A549 (cell line): ENCODE measurements at regions not wholly inside any gene's neighbourhood (a gene's known extent, or its start where the extent isn't known, plus 50 kb on each side); places are given as distances from the start of the nearest gene placed in this dataset.

Source experiments
- CTCF ChIP-seq: fragments of >200 bp; sonication (Bioruptor Twin); formaldehyde crosslinking; IDR thresholded peaks from 3 replicates; pipeline ENCODE4 v1.5.1; 2016
- E2F6 ChIP-seq: IDR thresholded peaks from 2 replicates; pipeline ENCODE4 v1.6.1; 2012; ENCODE audit warnings: low read depth, borderline replicate concordance
- JUNB ChIP-seq: fragments of >200 bp; sonication (Bioruptor Twin); formaldehyde crosslinking; IDR thresholded peaks from 2 replicates; pipeline ENCODE4 v1.6.1; 2016

- TF ChIP-seq E2F6 (no peak), CTCF (no peak), JUNB (no peak)
Observed at GRCh38 chr13:47502166-47502565, 498.9 kb downstream of the SUCLA2 start.
